ENCODE measurements at regions not wholly inside any gene's neighbourhood (a gene's known extent, or its start where the extent isn't known, plus 50 kb on each side); places are given as distances from the start of the nearest gene placed in this dataset.

DNA sequence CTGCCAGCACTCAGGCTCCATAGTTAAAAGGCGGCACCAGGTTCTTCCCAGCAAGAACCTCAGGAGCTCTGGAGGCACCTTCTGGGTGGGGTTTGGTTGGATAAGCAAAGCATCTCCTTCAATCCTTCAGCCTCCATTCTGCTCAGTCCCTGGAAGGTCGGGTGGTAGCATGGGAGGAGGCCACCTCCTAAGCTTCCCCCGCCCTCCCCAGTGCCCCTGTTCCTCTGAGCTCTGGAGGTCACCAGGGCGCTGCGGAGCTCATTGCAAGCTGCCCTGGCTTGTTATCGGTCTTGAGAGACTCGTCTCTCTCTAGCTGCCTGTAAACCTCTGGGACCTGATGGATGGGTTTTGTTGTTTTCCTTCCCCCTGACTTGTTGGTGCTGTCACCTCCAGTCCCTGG is 124.8 kb downstream of the RPLP1 start:
- DNase-seq, result no peak

DNA sequence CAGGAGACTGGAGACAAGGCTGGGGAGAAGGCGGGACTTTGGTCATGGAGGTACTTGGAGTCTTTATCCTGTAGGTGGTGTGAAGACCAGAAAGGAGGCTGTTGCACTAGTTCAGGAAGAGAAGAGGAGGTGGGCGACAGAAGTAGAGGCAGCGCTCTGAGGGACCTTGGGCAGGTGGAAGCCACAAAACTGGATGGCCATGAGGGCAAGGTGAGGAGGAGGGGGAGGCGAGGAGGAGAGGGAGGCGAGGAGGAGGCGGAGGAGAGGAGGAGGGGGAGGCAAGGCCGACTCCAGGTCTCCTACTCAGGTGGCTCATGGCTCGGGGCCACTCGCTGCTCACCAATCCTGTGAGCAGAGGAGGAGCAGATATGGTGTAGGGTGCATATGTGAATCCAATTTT is 125.6 kb downstream of the RPLP1 start:
- no peak for DNase-seq

DNA sequence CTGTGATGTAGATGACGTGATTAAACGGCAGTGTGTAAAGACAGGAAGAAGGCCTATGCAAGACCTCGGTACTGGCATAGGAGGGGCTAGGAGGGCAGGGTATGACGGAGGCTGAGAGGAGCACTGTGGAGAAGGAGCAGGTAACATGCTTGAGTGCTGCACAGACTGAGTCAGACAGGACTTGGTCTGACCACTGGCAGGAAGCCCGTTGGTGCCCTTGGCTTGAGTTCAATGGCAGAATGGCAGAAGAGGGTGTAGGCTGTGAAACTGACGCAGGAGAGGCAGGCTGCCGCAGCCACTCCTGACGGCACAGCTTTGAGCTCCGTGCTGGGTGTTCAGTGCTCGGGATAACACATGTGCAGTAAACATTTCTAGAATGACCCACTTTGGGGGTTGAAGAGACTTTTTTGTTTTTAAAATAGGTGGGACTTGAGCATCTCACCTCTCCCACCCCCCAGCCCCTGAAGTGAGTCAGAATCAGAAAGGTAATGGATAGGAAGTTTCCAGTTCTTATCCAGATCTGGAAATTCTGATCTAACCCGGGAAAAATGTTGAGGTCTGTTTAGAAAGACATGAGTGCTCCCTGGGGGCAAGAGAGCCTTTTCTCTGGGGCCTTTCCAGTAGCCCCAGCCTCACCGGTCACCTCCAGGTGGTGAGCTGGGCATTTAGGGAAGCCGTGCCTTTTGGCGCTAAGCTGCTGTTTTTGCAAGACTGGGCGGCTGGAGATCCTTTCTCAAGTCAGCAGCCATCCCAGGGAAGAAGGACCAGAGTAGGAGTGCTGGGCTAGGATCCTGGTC is 126.4 kb downstream of the RPLP1 start:
- DNase-seq, result no peak

DNA sequence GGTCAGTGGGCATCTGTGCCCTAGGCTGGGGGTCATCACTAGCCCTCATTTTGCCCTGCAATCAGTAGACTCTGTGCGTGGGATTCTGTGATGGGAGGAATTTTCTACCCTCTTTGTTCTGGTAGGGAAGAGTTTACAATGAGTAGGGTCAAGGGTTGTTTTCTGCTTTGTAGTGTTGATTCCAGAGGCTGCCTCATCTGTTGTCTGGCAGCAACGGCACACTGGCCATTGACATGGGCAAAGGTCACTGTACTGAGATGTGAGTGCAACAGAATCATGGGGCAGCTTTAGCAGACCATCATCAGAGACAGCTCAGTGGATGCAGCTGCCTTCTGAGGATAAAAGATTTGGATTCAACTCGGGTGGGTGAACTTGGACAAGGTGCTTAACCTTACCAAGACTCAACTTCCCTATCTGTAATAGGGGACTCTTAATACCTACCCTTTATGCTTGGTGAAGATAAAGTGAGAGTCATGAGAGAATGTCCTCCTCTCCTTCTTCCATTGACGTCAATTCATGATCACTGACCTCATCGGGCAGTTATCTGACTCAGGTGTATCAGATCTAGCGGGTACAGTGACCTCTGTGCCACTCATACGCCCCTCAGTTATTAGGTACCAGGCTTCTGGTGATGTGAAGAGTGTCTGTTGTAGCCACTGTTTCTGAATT is 127.5 kb downstream of the RPLP1 start:
- no peak for DNase-seq

DNA sequence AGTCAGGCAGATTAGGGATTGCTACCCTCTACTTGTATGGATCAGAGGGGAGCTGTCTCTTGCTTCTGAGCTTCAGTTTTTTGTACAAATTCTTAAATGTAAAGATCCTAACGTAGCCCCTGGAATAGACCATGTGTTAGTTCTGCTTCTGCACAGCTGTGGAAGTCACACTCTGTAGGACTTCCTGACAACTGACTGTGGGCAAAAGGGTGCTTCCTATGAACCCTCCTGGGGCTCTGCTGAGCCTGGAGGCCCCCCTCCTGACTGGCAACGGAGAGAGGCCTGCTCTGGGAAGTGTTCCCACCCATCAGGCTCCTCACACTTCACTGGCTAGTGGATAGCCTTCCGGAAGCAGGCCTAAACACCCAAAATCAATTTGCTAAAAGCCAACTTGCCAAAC is 131.0 kb downstream of the RPLP1 start:
- DNase-seq, result no peak

DNA sequence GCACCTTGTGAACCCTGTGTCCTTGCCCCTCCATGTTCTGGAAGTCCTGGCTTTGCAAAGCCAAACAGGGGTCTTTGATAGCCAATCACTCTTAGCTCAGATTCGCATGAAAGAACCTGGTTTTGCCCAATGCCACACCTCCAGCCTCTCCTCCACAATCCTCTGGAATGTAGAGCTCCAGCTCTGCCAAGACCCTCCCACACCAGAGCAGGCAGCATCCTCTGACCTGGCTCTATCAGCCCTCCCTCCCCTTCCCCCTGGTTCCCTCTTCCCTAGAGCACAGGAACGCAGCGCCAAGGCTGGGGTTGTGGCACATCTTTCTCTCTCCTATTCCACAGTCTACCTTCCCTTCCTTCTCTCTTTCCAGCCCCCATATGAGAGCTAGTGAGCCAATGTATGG is 133.3 kb downstream of the RPLP1 start:
- no peak for DNase-seq

DNA sequence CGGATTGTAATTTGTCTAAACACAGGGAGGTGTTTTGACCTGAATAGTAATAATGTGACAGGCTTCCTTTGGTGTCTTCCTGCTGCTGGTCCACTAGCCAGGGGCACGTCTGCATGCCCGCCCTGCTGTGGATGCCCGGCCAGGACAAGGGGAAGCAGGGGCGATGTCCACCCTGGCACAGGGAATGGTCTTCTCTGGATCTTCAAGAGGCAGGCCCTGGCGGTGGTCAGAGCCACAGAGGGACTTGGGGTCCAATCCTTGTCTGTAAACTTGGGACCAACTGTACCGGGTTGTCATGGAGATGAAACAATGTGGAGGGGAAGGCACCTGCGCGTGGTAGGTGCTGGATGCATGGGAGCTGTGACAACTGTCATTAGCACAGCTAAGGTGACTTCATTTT is 134.1 kb downstream of the RPLP1 start:
- no peak for DNase-seq

DNA sequence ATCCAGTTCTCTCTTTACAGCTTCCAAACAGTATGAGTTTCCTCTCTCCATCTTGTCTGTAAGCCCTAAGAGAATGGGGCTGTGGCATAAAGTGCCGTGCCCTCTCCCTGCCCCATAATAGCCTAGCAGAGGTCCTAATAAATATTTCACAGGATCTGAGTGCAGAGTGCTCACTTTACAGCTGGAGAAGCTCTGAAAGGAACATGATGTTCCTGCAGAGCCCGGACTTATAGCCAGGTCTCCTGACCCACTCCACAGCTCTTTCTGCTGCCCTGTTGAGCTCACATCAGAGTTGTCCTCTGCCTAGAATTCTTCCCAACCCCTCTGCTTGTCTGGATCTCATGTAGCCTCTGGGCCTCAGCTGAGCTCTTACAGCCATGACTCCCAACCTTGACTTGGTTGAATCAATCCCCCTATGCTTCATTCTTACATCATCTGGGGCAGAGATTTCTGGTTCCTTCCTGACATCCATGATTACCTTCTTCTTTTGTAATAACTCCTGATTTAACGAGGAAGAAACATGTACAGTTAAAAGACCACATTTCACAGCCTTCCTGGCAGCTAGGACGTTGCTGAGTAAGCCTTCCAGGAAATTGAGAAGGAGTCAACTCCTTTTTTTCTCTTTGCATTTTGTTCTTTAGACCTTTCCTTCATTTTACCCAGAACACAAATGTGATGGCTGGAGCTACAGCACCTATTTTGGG is 135.3 kb downstream of the RPLP1 start:
- no peak for DNase-seq

DNA sequence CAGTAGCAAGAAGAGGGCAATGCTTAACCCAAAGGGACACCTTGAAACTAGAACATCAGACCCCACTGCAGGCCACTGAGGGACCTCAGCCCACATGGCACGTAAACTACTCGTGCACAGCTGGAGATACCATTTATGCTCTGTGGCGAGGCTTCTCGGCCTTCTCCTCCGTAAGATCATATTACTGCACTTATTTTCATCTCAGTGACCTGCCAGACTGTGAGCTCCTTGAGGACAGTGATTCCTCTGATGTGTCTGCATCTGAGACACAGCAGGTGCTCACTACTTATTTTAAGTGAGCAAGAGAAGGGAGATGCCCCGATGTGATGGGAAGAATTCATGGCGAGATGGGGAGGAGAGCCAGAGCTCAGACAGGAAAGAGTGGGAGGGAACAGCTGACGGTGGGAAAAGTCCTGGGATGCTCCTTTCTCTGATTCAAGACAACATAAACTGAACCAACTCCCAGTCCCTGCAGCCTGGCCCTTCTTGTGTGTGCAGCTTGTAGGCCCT is 137.6 kb downstream of the RPLP1 start:
- no peak for DNase-seq

DNA sequence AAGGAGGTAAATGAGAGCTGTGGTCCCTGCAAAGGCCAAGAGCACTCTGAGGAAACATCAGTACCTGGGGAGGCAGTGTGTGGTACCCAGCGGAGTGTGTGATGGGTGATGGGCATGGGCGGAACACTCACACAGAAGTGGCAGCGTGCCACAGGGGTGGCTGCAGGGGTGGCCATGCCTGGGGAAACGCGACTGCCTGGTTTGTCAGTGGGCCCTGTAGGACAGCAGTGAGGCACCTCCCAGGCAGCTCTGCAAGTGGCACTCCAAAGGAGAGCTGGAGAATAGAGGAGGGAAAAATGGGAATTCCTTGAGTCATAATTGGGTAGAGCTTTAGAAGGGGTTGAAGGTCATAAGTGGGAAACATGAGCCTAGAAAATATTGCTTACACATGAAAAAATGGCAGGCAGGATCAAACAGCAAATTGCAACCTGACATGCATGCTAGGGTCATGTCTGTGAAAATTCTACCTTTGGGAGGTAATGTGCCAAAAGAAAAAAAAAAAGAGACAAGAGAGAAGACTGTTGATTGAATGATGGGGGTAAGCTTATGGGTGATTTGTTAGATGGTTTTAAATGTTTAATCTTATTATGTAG is 138.4 kb downstream of the RPLP1 start:
- DNase-seq, result no peak

DNA sequence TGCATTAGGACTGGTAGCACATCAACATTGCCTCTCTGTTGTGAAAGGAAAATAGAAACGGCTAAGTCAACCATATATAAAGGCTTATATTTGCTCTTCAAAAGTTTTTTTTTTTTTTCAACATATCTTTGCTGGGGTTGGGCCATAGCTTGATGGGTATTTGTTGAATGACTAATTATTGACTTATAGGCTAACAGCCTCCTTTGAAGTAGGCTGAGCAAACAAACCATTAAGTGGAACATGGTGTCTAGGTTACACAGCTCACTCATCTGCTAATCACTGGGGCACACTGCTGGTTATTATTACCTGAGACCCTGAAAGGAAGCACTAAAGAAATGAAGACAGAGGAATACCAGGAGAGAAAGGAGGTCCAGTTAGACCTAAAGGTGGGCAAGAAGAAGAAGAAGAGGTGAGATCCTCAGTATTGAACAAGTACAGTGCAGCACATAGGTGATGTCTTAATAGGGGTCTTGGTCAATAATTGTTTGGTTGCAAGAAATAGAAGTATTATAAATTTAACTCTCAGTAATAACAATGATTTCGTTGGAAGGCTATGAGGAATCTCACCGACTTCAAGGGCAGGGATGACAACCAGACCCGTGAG is 139.4 kb downstream of the RPLP1 start:
- no peak for DNase-seq

DNA sequence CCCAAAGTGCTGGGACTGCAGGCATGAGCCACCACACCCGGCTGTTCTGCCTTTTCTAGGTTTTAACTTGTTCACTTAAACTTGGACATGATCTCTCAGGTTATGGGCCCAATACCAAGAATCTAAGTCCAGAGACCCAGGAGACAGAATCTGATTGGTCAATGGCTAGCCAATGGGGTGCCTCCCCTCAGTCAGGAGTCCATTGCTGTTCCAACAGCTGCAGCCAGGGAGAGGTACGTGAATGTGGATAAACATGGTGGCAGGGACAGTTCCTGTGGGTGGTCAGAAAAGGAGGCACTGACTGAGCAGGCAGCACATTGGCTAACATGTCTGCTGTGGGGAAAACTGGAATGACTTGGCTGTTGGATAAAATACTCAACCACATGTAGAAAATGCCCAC is 140.3 kb downstream of the RPLP1 start:
- DNase-seq, result no peak

DNA sequence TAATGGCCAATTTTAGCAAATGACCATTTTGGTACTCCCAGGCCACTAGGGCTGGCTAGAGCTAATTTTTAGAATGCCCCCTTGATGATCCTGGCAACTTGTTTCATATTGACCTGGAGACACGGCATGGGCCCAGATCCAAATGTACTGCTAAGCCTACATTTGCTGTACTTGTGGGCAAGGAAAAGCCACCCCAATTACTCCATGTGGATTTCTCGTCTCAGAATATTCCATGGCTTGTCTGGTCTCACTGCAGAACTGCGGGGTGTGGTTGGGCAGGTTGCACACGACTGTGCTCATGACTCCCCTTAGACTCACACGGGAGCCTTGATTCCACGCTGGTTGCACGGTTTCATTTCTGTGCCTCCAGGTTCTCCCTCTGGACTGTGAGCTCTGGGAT is 140.9 kb downstream of the RPLP1 start:
- no peak for DNase-seq

DNA sequence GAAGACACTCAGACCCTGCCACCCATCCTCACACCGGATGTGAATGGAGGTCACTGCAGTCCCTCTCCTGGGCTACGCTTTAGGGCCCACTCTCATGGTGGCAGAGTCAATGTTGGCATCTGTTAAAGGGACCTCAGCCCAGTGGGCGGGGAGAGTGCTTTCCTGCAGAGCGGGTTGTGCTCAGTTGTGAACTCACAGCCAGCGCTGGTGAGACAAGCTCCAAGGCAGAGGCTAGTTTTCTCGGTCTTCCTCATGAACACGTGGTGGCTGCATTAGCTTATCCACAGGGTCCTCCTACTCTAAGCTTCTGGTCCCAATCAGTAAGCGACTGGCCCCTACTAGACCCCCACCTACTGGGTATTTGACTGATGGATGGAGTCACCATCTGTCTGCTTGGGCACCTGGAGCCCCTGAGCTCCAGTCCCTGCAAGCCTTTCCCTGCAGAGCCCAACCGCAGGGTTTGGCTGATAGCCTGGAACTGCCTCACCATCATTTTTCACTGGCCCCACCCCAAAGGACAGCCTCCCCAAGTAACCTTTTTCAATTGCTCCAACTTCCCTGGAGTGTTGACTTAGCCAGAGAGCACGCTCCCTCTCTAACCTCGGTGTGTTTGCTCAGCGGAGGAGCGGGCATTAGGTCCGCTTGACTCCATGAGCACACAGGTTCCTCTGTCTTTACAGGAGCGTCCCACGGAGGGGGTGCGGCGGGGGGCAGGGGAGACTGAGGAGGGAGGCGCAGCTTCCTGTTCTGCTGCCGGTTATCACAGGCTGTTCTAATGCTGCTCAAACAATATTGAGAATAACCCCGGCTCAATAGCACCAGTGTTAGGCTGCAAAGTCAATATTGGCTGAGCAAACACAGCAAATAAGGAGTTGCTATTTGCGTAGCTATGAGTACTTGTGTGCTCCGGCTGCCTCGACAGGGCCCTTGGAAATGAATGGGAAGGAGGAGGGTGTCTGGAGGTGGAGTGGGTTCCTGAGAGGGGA is 141.7 kb downstream of the RPLP1 start:
- DNase-seq, result no peak

DNA sequence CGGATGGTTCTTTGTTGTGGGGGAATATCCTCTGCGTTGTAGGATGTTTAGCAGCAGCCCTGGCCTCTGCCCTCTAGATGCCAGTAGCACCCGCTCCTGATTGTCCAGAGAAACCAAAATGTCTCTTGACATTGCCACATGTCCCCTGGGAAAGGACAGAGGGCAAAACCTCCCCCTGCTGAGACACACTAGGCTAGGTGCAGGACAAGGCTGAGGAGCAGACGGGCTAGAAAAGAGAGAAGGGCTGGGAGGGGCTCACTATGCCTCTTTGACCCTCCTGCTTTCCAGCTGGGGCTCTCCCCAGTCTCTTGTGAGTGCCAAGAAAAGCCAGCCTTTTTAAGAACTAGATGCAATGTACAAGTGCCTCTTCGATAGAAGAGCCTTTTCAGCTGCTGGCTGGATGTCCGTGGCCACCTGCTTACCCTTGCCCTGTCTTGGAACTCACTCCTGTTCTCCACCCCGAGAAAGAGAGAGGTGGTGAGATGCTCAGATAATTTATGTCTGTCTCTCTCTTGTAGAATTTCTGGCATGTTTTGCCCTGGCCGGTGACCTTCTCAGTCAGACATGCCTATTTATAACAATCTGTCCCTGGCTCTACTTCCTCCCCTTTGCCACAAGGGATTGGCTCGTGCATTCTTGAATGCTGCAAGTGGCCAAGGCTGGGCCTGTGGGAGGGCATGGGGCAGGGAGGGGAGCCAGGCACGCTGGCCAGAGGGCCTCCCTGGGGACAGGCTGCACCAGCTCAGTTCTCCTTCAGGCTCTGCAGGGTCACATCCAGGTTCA is 142.6 kb downstream of the RPLP1 start:
- DNase-seq, result no peak

DNA sequence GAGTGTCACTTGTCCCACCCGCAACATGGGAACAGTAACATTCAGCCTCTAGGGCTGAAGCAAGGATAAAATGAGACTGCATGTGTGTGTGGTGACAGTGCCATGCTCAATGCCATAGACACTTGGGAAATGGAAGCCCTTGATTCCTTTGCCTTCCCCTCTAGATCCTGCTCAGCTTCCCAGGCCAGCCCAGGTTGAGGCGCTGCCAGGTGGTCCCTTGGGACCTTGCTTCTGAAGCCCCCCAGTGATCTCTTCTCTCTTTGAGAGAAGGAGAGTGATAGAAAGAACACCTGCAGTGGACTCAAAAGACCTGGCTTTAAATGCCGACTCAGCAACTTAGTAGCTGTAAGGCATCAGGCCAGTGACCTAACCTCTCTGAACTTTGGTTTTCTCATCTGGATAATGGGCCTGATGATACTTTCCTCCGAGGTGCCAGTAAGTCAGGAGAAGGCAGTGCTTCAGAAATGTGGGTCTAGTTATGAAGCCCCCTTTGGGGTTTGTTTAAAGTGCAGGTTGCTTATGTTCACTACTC is 144.5 kb downstream of the RPLP1 start:
- DNase-seq, result no peak

DNA sequence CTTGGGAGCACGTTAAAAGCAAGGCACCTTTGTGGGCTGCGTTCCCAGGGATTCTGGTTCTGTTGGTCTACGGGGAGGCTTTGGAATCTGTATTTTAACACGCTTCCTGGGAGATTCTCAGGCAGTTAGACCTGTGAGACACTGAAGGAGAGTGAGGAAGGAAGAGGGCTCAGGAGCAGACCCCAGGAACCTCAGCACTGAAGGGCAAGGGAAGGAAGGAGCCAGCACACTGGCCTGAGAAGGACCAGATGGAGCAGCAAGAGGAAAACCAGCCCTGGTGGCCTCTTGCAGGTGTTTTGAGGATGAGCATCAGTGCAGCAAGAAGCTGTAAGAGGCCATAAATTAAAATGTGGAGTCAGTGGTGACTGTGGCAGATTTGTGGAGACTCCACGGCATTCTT is 146.7 kb downstream of the RPLP1 start:
- no peak for DNase-seq

DNA sequence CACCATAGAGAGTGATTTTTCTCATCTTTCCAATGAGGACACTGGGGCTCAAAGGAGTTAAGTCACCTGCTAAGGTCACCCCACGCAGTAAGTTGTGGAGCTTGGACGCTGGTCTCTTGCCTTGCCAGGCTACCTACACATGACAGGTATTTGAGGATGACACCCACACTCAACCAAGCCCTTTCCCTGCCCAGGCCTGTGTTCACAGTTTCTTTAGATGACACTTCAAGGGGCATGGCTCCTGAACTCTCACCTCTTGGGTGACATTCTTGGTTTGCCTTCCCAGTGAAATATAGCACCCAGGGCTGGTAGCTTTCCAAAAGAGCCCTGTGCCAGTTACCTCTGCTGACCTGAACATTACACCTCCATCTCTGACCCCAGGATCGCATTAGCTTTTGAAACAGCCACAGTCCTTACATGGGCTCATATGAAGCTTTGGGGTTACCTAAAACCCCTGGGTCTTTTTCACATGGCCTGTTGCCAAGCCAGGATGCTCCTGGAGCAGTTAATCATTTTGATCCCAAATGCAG is 148.0 kb downstream of the RPLP1 start:
- DNase-seq, result no peak

DNA sequence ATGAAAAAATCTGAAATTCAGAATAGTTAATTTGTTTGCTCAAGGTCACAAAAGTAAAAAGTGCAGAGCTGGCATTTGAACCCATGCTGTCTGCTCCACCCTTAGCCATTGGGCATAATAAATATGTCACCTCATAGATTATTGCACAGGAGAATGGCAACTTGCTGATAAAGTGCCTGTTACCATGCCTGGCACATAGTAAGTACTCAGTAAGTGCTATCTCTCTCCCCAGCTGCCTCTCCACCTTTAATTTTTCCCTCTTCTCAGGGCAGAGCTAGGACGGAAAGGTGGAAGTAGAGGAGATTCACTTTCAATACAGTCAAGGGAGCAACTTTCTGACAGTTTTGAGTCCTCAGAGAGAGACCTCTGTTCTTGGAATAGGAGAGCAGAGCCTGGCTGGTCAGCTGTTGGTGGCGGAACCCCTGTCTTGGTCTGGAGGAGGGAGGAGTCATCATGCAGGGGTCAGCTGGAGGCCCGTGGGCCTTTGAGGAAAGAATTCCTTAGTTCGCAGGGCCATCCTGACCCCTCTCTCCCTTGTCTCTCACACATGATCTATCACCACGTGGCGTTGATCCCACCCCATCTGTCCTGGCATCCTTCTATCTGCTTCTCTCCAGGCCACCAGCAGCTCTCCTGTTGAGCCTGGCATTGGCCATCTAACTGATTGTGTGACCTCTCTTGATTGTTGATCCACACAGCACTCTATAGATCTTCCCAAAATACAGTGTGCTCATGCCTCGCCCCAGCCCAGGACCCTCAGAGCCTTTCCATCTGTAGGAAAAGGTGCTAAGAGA is 149.3 kb downstream of the RPLP1 start:
- no peak for DNase-seq

DNA sequence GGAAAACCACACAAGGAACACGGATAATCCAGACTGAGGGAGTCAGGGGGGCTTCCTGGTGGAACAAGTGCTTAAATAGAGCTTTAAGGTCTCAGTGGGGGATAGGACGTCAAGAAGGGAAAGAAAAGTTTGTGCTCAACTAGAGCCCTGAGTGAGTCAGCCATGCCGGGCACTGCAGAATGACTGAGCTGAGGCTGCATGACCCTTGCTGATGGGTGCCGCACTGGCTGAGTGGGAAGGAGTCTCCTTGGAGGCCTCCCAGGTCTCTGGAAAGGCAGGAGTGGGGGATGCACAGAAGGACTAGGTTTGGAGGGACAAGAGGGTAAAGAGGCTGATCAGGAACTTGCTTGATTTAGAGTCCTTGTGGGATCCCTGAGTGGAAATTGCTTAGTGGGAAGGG is 150.3 kb downstream of the RPLP1 start:
- DNase-seq, result no peak

Data from activated T-cell treated with anti-CD3 and anti-CD28 coated beads, Interleukin-2, amount 50 U/mL, for 1 hour (primary cell).